ENCODE measurements at regions not wholly inside any gene's neighbourhood (a gene's known extent, or its start where the extent isn't known, plus 50 kb on each side); places are given as distances from the start of the nearest gene placed in this dataset.

DNA sequence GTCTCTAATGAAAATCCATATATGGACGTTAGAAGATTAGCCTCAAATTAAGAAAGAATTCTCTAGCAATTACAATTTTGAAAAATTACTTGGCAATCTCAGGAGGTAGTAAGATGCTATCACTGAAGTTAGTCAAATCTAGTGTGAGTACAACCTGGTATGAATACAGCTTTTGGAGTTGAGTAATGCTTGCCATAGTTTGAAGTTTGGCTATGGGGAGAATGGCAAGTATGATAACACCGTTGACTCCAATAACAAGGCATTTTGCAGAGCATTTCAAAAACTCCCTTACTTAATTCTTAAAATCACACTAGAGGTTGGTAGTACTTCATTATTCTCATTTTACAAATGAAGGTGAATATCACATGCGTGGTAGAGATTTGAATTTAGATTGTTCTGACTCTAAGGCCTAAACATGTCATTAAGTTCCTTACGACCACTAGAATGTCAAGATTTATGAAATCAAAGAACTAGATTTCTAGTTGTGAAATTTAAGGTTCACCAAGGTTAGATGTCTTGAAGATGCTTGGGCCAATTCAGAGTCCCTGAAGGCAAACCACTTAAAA, 355.4 kb downstream of the ETS1 start:
- no peak overlapping the region for H3K4me3 ChIP-seq (ENCODE audit: low read depth, low read length)
- no peak overlapping the region for H3K9ac ChIP-seq (ENCODE audit: low read depth, low read length)
- no peaks in the 10 kb centered on the region for H3K4me1 ChIP-seq (ENCODE audit: control insufficient read depth, insufficient read depth, low read length)
- no peaks in the 10 kb centered on the region for H3K9me3 ChIP-seq (ENCODE audit: control insufficient read depth, insufficient read depth, low read length)
- H3K27me3 ChIP-seq (ENCODE audit: control insufficient read depth, insufficient read depth, low read length): no peaks in the 10 kb centered on the region
- no peaks in the 10 kb centered on the region for H3K36me3 ChIP-seq (ENCODE audit: control insufficient read depth, insufficient read depth, low read length)

DNA sequence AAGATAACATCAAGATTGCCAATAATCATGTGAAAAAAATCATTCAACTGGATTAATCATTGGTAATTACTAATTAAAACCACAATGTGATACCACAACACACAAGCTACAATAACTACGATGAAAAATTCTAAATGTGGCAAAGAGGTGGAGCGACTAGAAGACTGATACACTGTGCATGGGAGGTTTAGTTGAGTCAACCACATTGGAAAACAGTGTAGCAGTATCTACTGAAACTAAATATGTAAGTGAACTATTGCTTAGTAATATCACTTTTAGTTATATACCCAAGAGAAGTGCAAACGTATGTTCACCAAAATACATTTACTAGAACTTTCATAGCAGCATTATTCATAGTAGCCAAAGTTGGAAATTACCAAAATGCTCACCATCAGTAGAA, 359.9 kb downstream of the ETS1 start:
- Histone ChIP-seq H3K9ac (ENCODE audit: low read depth, low read length) (no peak overlapping the region), H3K4me3 (ENCODE audit: low read depth, low read length) (no peak overlapping the region), H3K4me1 (ENCODE audit: control insufficient read depth, insufficient read depth, low read length) (no peaks in the 10 kb centered on the region), H3K9me3 (ENCODE audit: control insufficient read depth, insufficient read depth, low read length) (no peaks in the 10 kb centered on the region), H3K27me3 (ENCODE audit: control insufficient read depth, insufficient read depth, low read length) (no peaks in the 10 kb centered on the region), H3K36me3 (ENCODE audit: control insufficient read depth, insufficient read depth, low read length) (no peaks in the 10 kb centered on the region)

DNA sequence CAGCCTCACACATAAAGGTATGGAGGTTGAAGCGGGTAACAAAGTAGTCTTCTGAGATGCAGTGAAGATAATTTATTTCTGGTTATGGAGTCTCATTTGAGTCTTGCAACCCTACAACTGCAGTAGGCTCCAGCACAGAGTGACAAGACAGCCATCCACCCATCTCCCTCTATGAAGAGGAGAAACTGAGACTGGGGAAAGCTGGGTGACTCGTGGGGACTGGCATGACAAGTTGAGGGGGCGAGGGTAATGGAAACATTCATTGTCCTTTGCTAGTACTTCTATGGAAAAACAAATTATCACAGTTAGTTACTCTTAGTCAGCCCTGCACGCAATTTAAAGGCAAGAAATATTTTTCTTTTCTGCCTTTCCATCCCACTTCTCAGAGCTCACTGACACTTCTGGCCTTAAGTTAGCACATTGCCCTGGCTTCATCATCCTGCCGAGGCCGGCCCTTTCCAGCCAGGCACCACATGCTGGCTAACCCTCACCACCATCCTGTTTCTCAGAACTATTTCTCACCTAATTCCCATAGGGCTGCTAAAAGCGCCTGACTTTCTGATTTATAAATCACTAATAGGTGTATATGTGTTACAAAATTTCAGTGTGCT, 361.1 kb downstream of the ETS1 start:
- Histone ChIP-seq H3K9me3 (ENCODE audit: control insufficient read depth, insufficient read depth, low read length) (no peaks in the 10 kb centered on the region), H3K4me1 (ENCODE audit: control insufficient read depth, insufficient read depth, low read length) (no peaks in the 10 kb centered on the region), H3K9ac (ENCODE audit: low read depth, low read length) (no peak overlapping the region), H3K36me3 (ENCODE audit: control insufficient read depth, insufficient read depth, low read length) (no peaks in the 10 kb centered on the region), H3K27me3 (ENCODE audit: control insufficient read depth, insufficient read depth, low read length) (no peaks in the 10 kb centered on the region), H3K4me3 (ENCODE audit: low read depth, low read length) (no peak overlapping the region)

DNA sequence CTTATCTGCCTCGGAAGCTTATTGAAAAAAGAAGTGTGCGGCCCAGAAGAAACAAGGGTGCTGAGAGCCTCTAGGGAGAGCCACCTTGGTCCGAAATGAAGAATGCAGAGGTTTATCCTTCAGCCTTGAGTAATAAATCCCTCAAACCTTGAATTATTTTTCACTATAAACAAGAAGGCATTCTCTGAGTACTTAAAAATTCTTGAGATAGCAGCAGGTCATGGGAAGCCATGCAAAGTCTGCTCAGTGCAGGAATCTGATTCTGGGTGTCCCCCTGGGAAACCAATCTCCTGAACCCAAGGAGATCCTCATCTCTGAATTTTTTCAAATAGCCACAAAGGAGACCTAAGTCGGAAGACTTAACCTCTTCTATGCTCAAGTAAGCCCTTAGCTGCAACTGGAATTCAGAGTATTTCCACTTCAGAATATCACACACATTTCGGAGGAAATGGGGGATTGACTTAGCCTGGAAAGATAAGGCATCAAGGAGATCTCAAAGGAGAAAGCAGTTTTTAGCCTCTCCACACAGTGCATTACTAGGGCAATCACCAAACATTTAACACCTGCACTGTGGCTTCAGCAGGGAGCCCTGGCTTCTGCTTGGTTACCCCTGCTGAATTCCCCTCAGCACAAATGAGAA, 365.0 kb downstream of the ETS1 start:
- Histone ChIP-seq H3K4me3 (ENCODE audit: low read depth, low read length) (no peak overlapping the region), H3K36me3 (ENCODE audit: control insufficient read depth, insufficient read depth, low read length) (no peaks in the 10 kb centered on the region), H3K9ac (ENCODE audit: low read depth, low read length) (no peak overlapping the region), H3K9me3 (ENCODE audit: control insufficient read depth, insufficient read depth, low read length) (no peaks in the 10 kb centered on the region), H3K27me3 (ENCODE audit: control insufficient read depth, insufficient read depth, low read length) (no peaks in the 10 kb centered on the region), H3K4me1 (ENCODE audit: control insufficient read depth, insufficient read depth, low read length) (no peaks in the 10 kb centered on the region)

DNA sequence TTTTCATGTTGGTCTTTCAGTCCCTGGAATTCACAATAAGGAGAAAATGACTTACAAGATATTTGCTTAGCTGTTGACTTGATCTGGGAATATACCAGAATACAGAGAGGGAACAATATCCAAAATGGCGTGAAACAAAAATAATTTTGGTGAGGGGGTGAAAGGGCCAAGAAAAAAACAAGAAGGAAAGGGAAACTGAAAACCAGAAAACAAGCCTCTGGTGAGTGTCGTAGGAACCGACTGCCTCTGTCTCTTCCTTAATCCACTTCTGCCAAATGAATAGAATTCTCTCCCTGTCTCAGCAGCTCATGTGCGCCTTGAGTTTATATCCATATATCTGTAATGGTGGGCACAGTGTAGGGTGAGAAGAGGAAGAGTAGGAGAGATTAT, 367.6 kb downstream of the ETS1 start:
- Histone ChIP-seq H3K36me3 (ENCODE audit: control insufficient read depth, insufficient read depth, low read length) (no peaks in the 10 kb centered on the region), H3K4me1 (ENCODE audit: control insufficient read depth, insufficient read depth, low read length) (no peaks in the 10 kb centered on the region), H3K27me3 (ENCODE audit: control insufficient read depth, insufficient read depth, low read length) (no peaks in the 10 kb centered on the region), H3K9me3 (ENCODE audit: control insufficient read depth, insufficient read depth, low read length) (no peaks in the 10 kb centered on the region), H3K9ac (ENCODE audit: low read depth, low read length) (no peak overlapping the region), H3K4me3 (ENCODE audit: low read depth, low read length) (no peak overlapping the region)

DNA sequence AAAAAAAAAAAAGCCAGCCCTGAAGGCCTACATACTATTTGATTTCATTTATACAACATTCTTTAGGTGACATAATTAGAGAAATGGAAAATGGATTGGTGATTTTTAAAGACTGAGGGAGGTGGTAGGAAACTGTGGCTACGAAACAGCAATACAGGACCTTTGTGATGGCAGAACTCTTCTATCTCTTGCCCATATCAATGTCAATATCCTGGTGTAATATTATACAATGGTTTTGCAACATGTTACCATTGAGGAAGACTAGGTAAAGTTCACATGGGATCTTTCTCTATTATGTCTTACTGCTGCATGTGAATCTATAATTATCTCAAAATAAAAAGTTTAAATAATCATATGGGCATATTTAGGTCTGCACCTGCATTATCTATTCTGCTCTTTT, 371.2 kb downstream of the ETS1 start:
- no peaks in the 10 kb centered on the region for H3K36me3 ChIP-seq (ENCODE audit: control insufficient read depth, insufficient read depth, low read length)

DNA sequence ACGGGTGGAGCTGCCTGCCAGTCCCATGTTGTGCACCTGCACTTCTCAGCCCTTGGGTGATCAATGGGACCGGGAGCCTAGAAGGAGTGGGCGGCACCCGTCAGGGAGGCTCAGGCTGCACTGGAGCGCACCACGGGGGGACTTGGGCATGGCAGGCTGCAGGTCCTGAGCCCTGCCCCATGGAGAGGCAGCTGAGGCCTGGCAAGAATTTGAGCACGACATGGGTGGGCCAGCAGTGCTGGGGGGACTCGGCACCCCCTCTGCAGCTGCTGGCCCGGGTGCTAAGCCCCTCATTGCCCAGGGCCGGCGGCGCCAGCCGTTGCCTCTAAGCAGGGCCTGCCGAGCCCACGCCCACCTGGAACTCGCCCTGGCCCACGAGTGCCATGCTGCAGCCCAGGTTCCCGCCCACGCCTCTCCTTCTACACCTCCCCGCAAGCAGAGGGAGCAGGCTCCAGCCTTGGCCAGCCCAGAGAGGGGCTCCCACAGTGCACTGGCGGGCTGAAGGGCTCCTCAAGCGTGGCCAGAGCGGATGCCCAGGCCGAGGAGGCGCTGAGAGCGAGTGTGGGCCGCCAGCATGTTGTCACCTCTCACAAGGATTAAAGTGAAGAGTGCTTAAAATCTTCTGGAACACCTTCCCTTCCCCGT, 372.0 kb downstream of the ETS1 start:
- Histone ChIP-seq H3K4me1 (ENCODE audit: control insufficient read depth, insufficient read depth, low read length) (no peaks in the 10 kb centered on the region), H3K4me3 (ENCODE audit: low read depth, low read length) (no peak overlapping the region), H3K36me3 (ENCODE audit: control insufficient read depth, insufficient read depth, low read length) (no peaks in the 10 kb centered on the region), H3K27me3 (ENCODE audit: control insufficient read depth, insufficient read depth, low read length) (no peaks in the 10 kb centered on the region), H3K9me3 (ENCODE audit: control insufficient read depth, insufficient read depth, low read length) (no peaks in the 10 kb centered on the region), H3K9ac (ENCODE audit: low read depth, low read length) (no peak overlapping the region)

More for the DNA sequence above, 371.2 kb downstream of the ETS1 start:
- H3K9ac ChIP-seq (ENCODE audit: low read depth, low read length): no peak overlapping the region
- no peak overlapping the region for H3K4me3 ChIP-seq (ENCODE audit: low read depth, low read length)
- H3K27me3 ChIP-seq (ENCODE audit: control insufficient read depth, insufficient read depth, low read length): no peaks in the 10 kb centered on the region
- H3K4me1 ChIP-seq (ENCODE audit: control insufficient read depth, insufficient read depth, low read length): no peaks in the 10 kb centered on the region
- H3K9me3 ChIP-seq (ENCODE audit: control insufficient read depth, insufficient read depth, low read length): no peaks in the 10 kb centered on the region

DNA sequence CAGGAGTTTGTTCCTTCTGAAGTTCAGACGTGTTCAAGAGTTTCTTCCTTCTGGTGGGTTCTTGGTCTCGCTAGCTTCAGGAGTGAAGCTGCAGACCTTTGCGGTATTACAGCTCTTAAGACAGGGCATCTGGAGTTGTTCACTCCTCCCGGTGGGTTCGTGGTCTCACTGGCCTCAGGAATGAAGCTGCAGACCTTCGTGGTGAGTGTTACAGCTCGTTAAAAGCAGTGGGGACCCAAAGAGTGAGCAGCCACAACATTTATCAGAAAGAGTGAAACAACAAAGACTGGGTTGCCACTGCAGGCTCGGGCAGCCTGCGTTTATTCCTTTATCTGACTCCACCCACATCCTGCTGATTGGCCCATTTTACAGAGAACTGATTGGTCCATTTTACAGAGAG, 373.1 kb downstream of the ETS1 start:
- Histone ChIP-seq H3K9ac (ENCODE audit: low read depth, low read length) (no peak overlapping the region), H3K9me3 (ENCODE audit: control insufficient read depth, insufficient read depth, low read length) (no peaks in the 10 kb centered on the region), H3K27me3 (ENCODE audit: control insufficient read depth, insufficient read depth, low read length) (no peaks in the 10 kb centered on the region), H3K4me3 (ENCODE audit: low read depth, low read length) (no peak overlapping the region), H3K36me3 (ENCODE audit: control insufficient read depth, insufficient read depth, low read length) (no peaks in the 10 kb centered on the region), H3K4me1 (ENCODE audit: control insufficient read depth, insufficient read depth, low read length) (no peaks in the 10 kb centered on the region)

DNA sequence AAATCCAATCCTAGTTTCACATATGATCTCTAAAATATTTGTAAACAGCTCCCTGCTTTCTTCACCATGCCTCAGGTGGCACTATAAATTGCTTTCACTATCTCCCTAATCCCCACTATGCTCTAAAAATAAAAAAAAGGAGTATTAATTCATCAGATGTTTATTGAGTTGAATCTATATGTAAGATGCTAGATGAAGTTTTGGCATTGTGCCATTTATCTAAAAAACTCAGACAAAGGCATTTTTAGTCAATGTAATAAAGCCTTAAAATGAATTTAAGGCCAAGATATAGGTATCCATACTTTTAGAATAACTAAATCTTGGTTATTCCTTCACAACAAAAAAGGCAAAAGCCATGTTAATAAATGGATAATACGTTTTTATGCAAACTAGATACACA, 373.9 kb downstream of the ETS1 start:
- Histone ChIP-seq H3K9ac (ENCODE audit: low read depth, low read length) (no peak overlapping the region), H3K4me3 (ENCODE audit: low read depth, low read length) (no peak overlapping the region), H3K27me3 (ENCODE audit: control insufficient read depth, insufficient read depth, low read length) (no peaks in the 10 kb centered on the region), H3K4me1 (ENCODE audit: control insufficient read depth, insufficient read depth, low read length) (no peaks in the 10 kb centered on the region), H3K36me3 (ENCODE audit: control insufficient read depth, insufficient read depth, low read length) (no peaks in the 10 kb centered on the region), H3K9me3 (ENCODE audit: control insufficient read depth, insufficient read depth, low read length) (no peaks in the 10 kb centered on the region)

DNA sequence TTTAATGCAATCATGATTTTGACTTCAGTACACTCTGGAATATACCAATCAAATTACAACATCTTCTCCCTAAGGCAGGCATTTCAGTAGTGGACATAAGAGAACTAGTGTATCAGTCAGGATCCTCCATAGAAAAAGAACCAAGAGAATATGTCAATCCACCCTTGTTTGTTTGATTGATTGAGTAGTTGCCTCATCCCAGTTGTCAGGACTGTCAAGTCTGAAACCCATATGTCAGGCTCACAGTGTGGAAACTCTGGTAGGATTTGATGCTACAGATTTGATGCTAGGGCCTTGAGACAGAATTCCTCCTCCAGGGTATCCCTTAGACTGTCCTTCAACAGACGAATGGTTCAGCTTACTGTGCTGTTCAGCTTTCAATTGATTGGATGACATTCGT, 375.0 kb downstream of the ETS1 start:
- Histone ChIP-seq H3K27me3 (ENCODE audit: control insufficient read depth, insufficient read depth, low read length) (no peaks in the 10 kb centered on the region), H3K4me1 (ENCODE audit: control insufficient read depth, insufficient read depth, low read length) (no peaks in the 10 kb centered on the region), H3K9me3 (ENCODE audit: control insufficient read depth, insufficient read depth, low read length) (no peaks in the 10 kb centered on the region), H3K4me3 (ENCODE audit: low read depth, low read length) (no peak overlapping the region), H3K36me3 (ENCODE audit: control insufficient read depth, insufficient read depth, low read length) (no peaks in the 10 kb centered on the region), H3K9ac (ENCODE audit: low read depth, low read length) (no peak overlapping the region)

DNA sequence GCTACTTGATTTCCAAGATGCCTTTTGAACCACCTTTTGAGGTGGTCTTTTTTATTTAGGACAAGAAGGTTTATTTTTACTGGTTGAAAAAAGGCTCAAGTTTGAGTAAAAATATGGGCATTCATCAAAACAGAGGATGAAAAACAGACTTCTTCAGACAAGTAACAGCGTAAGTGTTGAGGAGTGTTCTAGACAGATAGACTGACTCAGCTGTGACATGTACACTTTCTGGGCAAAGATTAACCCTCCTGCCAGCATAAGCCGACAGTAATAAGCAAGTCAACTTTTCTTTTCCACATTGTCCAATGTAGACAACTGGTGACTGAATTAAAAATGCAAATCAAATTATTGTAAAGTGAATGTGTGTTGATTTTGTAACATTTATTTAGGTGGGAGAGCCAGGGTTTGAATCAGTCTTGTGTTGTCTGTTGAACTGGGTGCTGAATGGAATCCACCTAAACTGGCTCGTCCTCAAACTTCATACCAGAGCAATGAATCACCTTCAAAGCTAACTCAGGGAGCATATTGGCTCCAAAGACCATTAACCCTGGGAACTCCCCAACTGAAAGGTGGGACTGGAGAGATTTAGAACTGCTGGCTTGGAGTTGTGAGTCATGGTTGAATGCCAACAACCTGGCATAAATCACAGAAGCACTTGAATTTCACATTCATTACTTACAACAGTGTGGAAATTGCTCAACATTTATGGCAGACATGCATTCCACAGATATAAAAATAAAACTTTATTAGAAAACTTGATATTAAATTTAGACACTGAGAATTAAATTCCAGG, 377.0 kb downstream of the ETS1 start:
- no peak overlapping the region for H3K4me3 ChIP-seq (ENCODE audit: low read depth, low read length)
- H3K27me3 ChIP-seq (ENCODE audit: control insufficient read depth, insufficient read depth, low read length): no peaks in the 10 kb centered on the region
- H3K36me3 ChIP-seq (ENCODE audit: control insufficient read depth, insufficient read depth, low read length): no peaks in the 10 kb centered on the region
- no peak overlapping the region for H3K9ac ChIP-seq (ENCODE audit: low read depth, low read length)
- no peaks in the 10 kb centered on the region for H3K4me1 ChIP-seq (ENCODE audit: control insufficient read depth, insufficient read depth, low read length)
- no peaks in the 10 kb centered on the region for H3K9me3 ChIP-seq (ENCODE audit: control insufficient read depth, insufficient read depth, low read length)

All from iPS-15b (cell line).